Activated CD8-positive, alpha-beta memory T cell treated with anti-CD3 and anti-CD28 coated beads, Interleukin-2, amount 50 U/mL, for 1 hour (primary cell): ENCODE measurements at regions not wholly inside any gene's neighbourhood (a gene's known extent, or its start where the extent isn't known, plus 50 kb on each side); places are given as distances from the start of the nearest gene placed in this dataset.
"Not testable (repeated sequence)": the region's sequence is repeated elsewhere in the genome, so short reads cannot be mapped to it uniquely, and the experiment has no call there.

ENCODE experiments used
- DNase-seq: peaks from one replicate; pipeline ENCODE4 v3.0.0-alpha.2; 2020; ENCODE audit errors: extremely low read depth

DNA sequence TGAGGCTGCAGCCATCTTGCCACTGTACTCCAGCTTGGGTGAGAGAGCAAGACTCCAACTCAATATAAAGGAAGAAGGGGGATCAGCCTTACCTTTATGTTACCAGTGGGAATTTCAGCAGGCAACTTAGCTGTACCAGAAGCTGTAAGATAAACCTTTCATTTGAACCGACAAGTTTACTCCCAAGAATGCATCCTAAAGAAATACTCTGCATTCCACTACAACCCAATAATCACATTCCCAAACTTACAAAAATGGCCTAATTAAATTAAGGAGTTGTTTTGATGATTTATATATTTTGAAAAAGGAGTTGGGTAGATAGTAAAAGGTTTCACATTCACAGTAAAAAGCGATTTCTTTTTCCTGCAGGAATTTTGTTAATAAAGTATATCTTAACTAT lies 241.4 kb downstream of the TTC8 start:
- DNase-seq, result no peak

- no peak for DNase-seq
Observed at GRCh38 chr14:89067293-89067972, 243.0 kb downstream of the TTC8 start.

GRCh38 chr14:89078021-89078795 lies 253.8 kb downstream of the TTC8 start:
- DNase-seq, result no peak

DNA sequence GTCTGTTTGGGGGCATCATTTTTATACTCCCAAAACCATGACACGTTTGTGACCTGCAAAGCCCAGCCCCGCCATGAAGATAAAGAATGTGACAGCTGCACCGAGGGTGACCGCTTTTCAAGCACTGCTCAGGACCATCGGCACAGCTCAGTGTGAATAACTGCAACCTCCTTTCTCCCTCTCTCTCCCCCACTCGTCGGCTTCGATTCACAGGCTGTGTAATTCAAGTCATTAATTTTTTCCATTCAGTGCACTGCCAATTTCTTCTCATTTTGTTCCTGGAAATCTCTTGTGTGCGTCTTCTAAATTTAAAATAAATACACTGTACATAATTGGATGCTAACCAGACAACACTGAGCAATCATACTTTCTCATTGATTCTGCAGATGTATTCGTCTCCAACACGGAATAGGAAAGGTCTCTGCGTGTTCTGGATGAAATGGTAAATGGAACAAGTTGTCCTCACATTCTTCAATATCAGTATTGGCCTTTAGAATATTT lies 260.8 kb downstream of the TTC8 start:
- no peak for DNase-seq

DNA sequence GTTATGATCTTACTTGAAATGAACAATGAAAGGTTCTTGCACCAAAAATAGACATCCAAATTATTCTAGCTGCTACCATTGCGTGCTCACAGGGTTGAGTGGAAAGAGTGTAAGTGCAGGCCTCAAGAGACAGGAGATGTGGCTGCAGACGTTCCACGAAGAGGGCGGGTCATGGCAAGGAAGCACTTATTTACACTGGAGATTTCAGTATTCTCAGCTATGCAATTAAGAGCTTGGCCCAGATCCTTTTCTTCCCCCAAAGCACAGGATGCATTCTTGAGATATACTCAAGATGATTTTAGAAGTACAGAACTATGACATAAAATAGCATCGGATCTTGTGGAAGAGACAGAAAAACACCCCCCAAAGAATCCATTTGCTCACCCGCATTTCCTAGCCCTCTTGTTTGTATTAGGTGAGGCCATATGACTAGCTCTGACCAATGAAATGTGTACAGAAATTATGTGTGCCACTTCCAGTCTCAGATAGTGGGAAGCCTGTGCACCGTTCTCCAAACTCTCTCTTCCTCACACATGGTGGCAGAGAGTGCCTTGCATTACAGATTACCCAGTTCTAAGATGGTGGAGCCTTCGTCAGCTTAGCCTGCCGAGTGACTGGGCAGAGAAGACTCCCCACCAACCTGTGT lies 261.4 kb downstream of the TTC8 start:
- DNase-seq, result no peak

- DNase-seq, result no peak
Observed at GRCh38 chr14:89088530-89088929, 264.1 kb downstream of the TTC8 start.

GRCh38 chr14:89089330-89089729 lies 264.9 kb downstream of the TTC8 start:
- no peak for DNase-seq

DNA sequence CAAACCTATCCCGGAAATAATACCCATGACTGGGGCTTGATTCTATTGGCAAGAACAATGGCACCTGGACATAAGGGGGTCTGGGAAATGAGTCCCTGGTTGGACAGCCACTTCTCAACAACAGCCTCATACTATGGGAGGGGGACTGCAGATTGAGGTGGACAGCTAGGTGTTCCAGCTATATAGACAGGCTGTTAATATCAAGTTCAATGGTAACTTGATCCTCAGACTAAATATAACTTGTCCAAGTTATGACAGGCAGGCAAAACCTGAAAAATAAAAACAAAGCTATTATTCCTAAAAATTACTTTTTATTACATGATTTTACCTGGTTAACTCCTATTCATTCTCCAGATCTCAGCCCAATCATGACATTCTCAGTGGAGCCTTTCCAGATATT lies 267.3 kb downstream of the TTC8 start:
- DNase-seq, result no peak

- no peak for DNase-seq
Observed at GRCh38 chr14:89093083-89093730, 268.8 kb downstream of the TTC8 start.

GRCh38 chr14:89095036-89095435 lies 270.6 kb downstream of the TTC8 start:
- no peak for DNase-seq

- no peak for DNase-seq
Observed at GRCh38 chr14:89096946-89097345, 272.5 kb downstream of the TTC8 start.

DNA sequence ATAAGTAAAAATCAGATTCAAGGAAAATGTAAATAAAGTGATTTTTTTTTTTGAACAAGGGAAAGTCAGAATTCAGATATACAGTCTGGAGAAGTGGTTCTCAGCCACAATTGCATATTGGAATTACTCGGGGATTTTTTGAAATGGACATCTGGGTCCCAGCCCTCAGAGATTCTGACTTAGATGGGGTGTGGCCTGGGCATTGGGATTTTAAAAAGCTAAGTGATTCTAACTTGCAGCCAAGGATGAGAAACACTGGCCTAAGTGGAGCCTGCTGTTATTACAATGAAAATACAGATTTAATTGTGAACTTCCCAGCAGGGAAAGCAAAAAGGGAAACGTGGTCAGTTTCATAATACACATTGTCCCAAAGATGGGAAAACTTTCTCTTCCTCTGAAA lies 273.8 kb downstream of the TTC8 start:
- DNase-seq, result no peak

DNA sequence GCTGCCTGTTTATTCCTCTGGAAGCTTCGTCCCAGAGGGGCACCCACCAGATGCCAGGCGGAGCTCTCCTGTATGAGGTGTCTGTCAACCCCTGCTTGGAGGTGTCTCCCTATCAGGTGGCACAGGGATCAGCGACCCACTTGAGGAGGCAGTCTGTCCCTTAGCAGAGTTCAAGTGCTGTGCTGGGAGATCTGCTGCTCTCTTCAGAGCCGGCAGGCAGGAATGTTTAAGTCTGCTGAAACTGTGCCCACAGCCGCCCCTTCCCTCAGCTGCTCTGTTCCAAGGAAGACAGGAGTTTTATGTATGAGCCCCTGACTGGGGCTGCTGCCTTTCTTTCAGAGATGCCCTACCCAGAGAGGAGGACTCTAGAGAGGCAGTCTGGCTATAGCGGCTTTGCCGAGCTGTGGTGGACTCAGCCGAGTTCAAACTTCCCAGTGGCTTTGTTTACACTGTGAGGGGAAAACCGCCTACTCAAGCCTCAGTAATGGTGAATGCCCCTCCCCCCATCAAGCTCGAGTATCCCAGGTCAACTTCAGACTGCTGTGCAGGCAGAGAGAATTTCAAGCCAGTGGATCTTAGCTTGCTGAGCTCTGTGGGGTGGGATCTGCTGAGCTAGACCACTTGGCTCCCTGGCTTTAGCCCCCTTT lies 279.8 kb downstream of the TTC8 start:
- DNase-seq, result not testable (repeated sequence)

- not testable (repeated sequence) for DNase-seq
Observed at GRCh38 chr14:89104861-89105260, 280.4 kb downstream of the TTC8 start.
